ENCODE measurements at regions not wholly inside any gene's neighbourhood (a gene's known extent, or its start where the extent isn't known, plus 50 kb on each side); places are given as distances from the start of the nearest gene placed in this dataset.

DNA sequence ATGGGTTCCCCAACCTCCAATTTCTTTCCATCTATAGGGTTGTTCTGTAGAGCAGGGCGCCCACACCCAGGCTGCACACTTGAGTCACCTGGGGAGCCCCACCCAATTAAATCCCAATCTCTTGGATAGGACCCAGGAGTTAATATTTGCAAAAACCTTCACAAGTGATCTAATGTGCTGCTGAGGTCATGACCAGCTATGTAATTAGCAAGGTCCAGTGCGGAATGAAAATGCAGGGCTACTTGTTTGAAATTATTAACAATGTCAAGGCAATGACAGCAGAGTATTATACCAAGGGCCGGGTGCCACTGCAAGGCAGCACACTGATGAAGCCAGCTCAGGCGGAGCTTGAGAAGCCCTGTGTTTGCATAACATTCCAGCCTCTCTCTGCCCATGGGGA is 302.7 kb downstream of the MAF start:
- DNase-seq (ENCODE audit: low spot score) = no peak

DNA sequence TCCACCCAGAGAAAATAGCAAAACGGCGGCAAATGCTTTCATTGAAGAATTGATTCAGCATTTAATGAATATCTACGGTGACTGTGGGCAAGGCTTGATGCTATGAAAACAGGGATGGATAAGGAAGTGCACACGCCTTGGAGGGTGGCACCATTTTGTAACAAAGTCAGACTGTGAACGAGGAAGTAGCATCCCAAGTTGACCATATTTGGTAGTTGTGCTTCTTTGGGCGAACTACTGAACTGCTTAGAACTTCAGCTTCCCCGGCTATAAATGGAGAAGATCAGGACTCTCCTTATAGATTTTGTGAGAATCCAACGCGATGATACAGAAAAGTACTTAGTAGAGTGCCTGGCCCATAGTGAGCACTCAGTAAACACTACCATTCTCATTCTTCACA is 303.2 kb downstream of the MAF start:
- no peak for DNase-seq (ENCODE audit: low spot score)

DNA sequence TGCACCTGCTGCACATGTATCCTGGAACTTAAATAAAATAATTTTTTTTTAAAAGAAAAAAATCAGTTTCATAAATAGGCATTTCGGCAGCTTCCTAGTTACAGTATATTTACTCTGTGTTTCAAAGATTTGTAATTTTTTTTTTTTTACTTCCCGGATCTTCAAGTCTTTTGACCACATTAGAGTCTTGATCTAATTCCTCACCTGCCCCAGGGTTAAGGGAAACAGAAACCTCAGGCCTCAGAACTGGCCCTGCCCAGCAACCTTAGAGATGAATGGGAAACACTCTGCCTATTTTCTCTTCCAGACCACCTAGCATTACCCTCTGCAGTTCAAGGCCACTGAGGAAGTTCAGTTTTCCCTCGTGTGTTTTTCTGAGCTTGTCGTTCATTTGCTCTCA is 304.0 kb downstream of the MAF start:
- DNase-seq (ENCODE audit: low spot score) = no peak

- DNase-seq (ENCODE audit: low spot score) = no peak
These were observed 304.8 kb downstream of the MAF start for GRCh38 chr16:79295746-79296145.

GRCh38 chr16:79295162-79295561 is 305.4 kb downstream of the MAF start:
- DNase-seq (ENCODE audit: low spot score) = no peak

- no peak for DNase-seq (ENCODE audit: low spot score)
These were observed 306.0 kb downstream of the MAF start for GRCh38 chr16:79294568-79294967.

DNA sequence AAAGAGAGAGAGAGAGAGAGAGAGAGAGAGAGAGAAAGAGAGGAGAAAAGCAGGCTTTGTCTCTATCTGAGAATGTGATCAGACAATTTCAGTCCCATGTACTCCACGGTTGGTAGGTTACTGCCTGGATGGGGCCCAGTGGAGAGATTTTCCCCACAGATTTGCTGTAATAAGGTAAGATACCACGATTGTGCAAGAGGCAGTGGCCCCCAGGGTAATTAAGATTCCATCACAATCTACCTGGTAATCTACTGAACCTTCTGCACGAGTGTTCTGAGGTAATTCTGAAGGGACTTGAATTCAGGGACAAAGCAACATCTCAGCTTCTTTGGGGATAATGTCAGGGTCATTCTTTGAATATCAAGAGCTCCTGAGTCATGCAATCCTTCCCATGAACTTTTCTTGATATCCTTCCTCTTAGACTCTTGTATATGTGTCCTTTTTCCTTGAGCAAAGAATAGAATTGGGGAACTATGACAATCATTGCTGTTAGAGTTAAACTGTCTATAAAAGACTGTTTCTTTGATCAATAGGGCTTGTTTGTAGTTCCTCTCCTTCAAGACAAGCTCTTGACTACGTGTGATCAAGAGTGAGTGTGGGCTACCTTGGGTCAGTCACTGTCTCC is 306.6 kb downstream of the MAF start:
- no peak for DNase-seq (ENCODE audit: low spot score)

DNA sequence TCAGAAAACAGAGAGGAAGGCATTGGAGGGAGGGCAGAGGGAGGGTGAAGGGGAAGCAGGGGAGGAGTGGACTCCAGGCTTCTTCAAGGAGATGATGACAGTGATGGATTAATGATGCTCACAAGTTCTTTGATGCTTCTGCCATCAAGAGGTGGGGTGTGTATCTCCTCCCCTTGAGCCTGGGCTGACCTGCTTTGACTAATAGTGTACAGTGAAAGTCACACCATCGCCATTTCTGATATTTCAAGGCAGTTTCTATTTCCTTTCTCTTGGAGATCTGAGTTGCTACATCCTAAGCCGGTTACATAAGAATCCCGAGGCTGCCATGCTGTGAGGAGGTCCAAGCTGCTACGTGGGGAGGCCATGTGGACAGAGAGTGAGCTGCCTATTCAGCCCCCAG is 312.5 kb downstream of the MAF start:
- no peak for DNase-seq (ENCODE audit: low spot score)

- no peak for DNase-seq (ENCODE audit: low spot score)
These were observed 313.1 kb downstream of the MAF start for GRCh38 chr16:79287424-79287917.

DNA sequence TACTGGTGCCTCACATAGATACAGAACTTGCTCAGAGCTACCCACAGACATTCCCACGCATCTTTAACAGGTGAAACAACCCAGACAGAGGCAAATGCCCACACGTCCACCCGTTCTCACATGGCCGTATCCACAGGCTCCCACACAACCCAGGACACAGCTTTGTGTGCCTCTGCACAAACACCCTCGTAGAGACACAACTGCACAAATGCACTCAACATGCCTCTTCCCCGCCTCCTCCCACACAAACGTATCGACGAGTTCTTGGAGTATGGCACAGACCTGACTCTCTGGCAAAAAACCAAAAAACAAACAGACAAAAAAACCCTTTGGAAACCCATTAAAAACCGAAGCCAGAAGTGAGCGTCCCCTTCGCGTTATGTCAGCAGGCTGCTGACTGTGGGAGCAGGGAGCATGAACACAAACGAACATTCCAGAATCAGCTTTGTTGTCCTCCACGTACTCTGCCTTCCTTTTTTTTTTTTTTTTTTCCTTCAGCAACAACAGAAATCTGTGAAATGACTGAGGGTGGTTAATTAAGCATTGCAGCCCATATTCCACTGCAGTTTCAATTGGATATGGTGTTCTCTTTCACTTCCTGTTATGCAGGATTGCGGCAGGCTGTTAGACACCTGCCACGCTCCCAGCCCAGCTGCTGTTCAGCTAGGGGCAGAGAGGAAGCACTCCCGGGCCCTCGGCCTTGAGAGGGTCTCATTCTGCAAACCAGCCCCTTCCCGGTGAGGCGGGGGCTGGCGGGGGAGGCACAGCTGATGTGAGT is 313.7 kb downstream of the MAF start:
- peak; percentile 74 for DNase-seq (ENCODE audit: low spot score)

DNA sequence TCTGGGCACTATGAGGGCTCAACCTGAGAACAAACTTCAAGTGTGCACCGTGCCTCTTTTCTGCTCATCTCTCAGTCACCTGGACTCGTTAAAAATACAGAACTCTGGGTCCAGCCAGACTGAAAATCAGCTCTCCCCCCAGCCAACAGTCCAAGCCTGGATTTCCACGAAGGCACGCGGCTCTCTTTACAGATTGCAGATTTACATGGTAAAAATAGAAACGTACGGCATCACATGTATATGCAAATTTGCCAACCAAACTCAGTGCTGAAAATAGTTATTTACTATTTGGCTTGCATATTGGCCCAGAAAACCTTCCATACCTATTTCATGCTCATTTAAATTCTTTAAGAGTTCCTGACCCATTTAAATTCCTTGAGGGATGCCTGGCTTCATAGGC is 315.8 kb downstream of the MAF start:
- DNase-seq (ENCODE audit: low spot score) = peak; percentile 41

DNA sequence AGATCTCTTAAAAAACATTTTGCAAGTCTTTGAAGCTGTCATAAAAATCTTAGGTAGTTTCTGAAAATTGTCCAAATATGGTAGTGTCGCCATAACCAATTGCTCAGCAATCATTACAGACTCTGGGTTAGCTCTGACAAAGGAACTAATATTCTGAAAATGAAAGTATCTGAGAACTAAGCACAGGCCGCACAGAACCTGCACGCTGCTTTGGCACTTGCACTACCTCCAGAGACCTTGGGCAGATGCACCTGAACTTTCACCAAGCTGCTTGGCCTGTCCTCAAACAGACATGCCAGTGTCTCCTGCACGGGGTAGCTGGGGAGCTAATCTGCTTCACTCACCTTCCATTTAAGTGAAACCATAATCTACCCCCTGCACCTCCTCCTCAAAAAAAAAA is 317.0 kb downstream of the MAF start:
- no peak for DNase-seq (ENCODE audit: low spot score)

GRCh38 chr16:79282806-79283205 is 317.7 kb downstream of the MAF start:
- DNase-seq (ENCODE audit: low spot score) = no peak

GRCh38 chr16:79278506-79278905 is 322.0 kb downstream of the MAF start:
- no peak for DNase-seq (ENCODE audit: low spot score)

- DNase-seq (ENCODE audit: low spot score) = no peak
These were observed 324.0 kb downstream of the MAF start for GRCh38 chr16:79276501-79276900.

DNA sequence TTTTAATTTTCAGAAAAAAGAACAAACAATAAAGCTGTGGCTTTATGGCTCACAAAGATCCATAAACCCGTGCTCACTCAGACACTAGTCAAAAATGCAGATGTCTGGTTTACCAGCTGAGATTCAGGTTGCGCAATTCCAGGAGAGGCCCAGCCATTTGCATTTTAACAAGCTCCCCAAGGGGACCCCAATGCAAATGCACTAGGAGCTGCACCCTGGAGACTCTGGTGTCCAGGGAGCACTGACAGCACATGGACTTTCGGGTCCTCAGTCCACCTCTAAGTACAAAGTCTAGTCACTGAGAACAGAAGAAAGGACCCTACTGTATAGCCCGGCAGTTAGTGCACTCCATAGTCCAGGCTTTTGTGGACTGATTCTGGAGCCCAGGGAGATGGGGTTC is 326.3 kb downstream of the MAF start:
- DNase-seq (ENCODE audit: low spot score) = no peak

DNA sequence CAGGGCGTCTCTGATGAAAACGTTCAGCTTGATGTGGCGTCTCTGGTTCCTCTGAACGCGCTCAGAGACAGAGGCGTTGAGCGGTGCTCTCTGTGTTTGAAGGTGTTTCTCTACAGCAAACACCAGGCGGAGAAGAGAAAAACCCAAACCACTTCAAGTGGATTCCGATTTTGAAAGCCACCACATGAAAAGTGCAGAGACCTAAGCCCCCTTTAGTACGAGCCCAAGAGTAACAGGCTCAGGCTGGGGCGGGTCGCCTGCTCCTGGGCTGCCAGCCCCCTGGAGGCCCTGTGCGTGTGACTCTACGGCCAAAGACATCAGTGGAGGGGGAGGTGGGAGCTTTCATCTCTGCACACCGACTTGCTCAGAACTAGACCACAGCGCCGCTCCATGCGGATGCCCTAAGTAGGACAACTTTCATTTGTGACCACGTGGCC is 328.4 kb downstream of the MAF start:
- DNase-seq (ENCODE audit: low spot score) = no peak

DNA sequence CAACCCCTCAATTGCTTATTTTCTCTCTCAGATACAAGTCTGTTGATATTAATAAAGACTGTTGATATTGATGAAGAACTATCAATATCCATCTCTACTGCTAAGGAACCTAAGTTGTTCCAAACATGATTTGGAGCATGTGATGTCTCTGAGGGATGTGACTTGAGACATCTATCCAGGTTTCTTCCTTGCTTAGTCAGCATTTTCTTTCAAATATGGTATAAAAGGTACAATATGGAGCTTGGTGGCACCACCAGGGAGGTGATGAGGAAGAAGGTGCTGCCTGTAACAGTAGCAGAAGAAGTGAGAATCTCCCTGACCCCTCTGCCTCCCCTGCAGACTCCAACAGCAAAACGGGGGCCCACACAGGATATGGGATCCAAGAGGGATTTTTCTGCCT is 329.0 kb downstream of the MAF start:
- DNase-seq (ENCODE audit: low spot score) = no peak

- no peak for DNase-seq (ENCODE audit: low spot score)
These were observed 330.5 kb downstream of the MAF start for GRCh38 chr16:79270011-79270410.

DNA sequence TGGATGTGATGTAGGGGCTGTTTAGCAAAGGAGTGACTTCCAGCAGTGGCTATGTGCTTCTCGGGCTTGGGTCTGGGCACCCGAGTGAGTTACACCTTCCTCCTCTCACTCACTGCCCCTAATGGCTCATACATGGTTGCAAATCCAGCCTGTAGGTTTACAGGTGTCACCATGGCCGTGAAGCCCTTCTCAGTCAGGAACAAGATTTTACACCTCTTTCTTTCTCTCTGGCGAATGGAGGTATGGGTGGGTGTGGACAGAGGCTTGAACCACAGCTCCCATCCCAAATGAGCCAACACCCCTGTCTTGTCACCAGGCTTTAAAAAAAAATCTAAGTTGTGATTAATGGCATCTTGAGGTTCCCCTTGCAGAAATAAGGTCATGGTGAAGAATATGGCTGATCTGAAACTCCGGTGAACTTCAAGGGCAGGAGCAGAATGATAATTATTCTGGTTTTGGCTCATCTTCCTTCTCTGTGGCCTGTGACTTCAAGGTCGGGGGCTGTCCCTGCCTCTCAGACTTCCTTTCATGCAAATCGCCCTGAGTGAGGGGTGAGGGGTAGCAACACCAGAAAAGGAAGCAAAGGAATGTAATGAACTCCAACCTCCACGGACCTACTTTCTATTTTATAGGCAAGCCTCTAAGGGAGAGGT is 331.2 kb downstream of the MAF start:
- no peak for DNase-seq (ENCODE audit: low spot score)

GRCh38 chr16:79267781-79268180 is 332.8 kb downstream of the MAF start:
- DNase-seq (ENCODE audit: low spot score) = no peak

DNA sequence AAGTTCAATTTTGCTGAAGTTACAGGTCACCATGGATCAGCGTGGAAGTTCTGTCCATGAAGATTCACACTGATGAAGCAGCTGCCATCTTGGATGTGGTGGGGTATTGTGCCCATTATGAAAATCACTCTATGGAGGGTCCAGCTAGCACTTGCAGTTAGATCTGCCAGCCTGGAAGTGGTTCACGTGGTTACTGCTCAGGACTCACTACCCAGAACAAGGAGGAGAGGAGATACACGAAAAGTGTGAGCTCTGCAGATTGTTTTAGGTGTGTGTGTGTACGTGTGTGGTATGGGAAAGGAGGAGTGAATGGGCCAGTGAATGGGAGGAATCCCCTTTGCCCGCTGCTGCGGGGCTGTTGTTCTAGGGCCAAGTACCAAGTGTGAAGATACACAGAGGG is 333.4 kb downstream of the MAF start:
- DNase-seq (ENCODE audit: low spot score) = no peak

GRCh38 chr16:79265701-79266100 is 334.8 kb downstream of the MAF start:
- DNase-seq (ENCODE audit: low spot score) = no peak
